ENCODE measurements at regions not wholly inside any gene's neighbourhood (a gene's known extent, or its start where the extent isn't known, plus 50 kb on each side); places are given as distances from the start of the nearest gene placed in this dataset.

DNA sequence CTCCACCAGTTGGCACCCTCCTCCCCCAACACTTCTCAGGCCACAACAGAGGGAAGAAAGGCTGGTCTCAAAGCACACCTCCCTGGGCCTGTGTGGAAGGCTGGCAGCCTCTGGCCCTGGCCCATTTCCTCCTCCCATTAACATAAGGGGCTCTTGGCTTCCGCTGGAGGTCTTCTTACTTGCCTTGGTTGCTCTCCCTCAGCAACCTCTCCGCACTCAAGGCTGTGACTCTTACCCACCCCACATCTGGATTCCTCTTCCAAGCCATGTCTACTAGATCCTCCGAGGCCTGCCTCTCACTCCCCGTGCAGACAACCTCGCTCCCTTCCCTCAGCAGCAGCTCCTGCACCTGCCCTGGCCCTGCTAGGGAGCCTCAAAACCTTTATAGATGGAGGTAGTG lies 76.7 kb upstream of the PRNP start:
- Mint-ChIP-seq H3K4me3 (no peak overlapping the region), H3K27ac (no peak overlapping the region), H3K9me3 (no peaks in the 10 kb centered on the region), H3K27me3 (peaks cover 18% of the 10 kb centered on the region), H3K4me1 (no peaks in the 10 kb centered on the region), H3K36me3 (ENCODE audit: low read depth) (no peaks in the 10 kb centered on the region)
- no peak for DNase-seq
- intact Hi-C loops (cut with micrococcal nuclease), result no loop called here

DNA sequence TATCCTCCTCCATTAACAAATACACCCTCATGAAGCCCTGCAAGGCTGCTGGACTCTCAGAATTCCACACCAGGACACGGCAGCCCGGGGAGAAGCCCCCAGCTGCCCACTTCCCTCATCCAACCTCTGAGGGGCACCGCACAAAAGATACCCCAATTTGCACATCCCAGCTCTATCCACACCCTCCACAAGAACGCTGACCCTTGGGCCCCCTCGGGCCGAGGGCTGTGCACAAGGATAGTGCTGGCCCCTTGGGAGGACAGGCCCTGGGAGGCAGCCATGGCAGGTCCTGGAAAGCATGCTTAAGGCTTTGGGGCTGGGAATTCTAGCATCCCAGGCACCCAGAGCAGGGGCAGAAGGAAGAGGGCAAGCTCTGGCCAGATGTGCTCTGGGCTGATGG lies 77.4 kb upstream of the PRNP start:
- DNase-seq, result no peak
- H3K36me3 Mint-ChIP-seq (ENCODE audit: low read depth), result no peaks in the 10 kb centered on the region
- H3K9me3 Mint-ChIP-seq, result no peaks in the 10 kb centered on the region
- no peaks in the 10 kb centered on the region for H3K4me1 Mint-ChIP-seq
- peaks cover 20% of the 10 kb centered on the region for H3K27me3 Mint-ChIP-seq
- intact Hi-C loops (cut with micrococcal nuclease), result no loop called here
- no peak overlapping the region for H3K27ac Mint-ChIP-seq
- no peak overlapping the region for H3K4me3 Mint-ChIP-seq

DNA sequence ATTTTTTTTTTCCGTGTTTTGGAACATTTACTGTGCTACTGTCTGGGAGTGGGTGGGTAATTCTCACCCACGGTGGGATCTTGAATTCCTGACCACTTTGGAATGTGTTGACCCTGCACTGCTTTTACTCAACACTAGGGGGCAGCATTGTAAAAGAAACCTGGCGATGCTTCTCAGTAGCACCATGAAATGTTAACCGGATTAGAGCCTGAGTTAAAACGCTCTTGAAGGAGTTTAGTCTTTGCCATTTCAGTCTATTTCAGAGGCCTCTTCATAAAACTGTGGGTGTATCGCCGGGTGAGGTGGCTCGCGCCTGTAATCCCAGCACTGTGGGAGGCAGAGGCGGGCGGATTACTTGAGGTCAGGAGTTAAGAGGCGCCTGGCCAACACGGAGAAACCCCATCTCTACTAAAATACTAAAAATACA lies 79.0 kb upstream of the PRNP start:
- peak; percentile 89 for DNase-seq
- Mint-ChIP-seq H3K36me3 (ENCODE audit: low read depth) (no peaks in the 10 kb centered on the region), H3K4me3 (no peak overlapping the region), H3K4me1 (no peaks in the 10 kb centered on the region), H3K27ac (no peak overlapping the region), H3K9me3 (no peaks in the 10 kb centered on the region), H3K27me3 (peaks cover 22% of the 10 kb centered on the region)
- intact Hi-C loops (cut with micrococcal nuclease), result loop anchor here (1.0 kb wide), 1 partner anchor 113 kb away; no protein-coding TSS in a partner anchor

DNA sequence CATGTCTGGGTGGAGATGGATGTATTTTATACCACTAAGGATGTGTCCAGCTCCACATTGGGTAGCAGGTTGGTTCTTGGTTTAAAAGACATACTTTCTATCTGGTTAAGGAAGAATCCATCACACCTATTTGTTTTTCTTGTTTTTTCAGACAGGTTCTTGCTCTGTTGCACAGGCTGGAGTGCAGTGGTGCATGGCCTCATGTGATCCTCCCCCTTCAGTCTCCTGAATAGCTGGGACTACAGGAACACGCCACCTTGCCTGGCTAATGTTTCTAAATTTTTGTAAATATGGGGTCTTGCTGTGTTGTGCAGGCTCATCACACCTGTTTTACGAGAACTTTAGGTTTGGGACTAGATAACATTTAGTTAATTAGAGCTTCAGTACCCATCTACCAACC lies 80.2 kb upstream of the PRNP start:
- no peak overlapping the region for H3K27ac Mint-ChIP-seq
- DNase-seq, result no peak
- no peaks in the 10 kb centered on the region for H3K36me3 Mint-ChIP-seq (ENCODE audit: low read depth)
- no peaks in the 10 kb centered on the region for H3K9me3 Mint-ChIP-seq
- H3K4me3 Mint-ChIP-seq, result no peak overlapping the region
- peaks cover 24% of the 10 kb centered on the region for H3K27me3 Mint-ChIP-seq
- intact Hi-C loops (cut with micrococcal nuclease), result no loop called here
- H3K4me1 Mint-ChIP-seq, result no peaks in the 10 kb centered on the region

DNA sequence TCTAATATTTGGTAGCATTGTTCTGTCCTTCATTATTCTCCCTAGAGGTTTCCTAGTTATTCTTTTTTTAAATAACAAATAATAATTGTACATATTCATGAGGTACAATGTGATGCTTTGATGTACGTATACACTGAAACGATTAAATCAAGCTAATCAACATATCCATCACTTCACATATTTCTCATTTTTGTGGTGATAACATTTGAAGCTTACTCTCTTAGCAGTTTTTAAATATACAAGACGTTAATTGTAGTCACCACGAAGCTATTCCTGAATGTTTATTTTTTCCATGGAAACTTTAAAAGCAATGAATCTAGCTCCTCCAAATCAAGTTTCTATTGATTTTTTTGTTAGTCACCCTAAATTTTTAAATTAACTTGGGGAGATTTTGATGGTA lies 81.1 kb upstream of the PRNP start:
- no peak overlapping the region for H3K4me3 Mint-ChIP-seq
- no peaks in the 10 kb centered on the region for H3K36me3 Mint-ChIP-seq (ENCODE audit: low read depth)
- no peaks in the 10 kb centered on the region for H3K4me1 Mint-ChIP-seq
- intact Hi-C loops (cut with micrococcal nuclease), result no loop called here
- no peaks in the 10 kb centered on the region for H3K9me3 Mint-ChIP-seq
- no peak for DNase-seq
- peaks cover 30% of the 10 kb centered on the region for H3K27me3 Mint-ChIP-seq
- no peak overlapping the region for H3K27ac Mint-ChIP-seq

DNA sequence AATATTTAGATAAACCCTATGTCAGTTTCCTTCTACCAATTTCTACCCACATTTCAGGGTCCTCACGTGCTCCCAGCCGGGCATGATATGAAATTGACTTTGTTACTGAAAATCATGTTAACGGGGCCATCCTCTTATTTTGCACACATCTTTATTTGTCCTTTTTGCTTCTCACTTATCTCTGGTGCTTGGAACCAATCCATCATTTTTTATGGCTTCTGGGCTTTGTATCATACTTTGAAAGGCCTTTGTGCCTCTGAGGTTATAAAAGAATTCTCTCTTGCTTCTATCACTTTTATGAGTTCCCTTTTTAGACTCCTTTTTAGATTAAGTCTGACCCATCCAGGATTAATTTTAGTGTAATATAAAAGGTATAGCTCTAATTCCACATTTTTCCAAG lies 81.7 kb upstream of the PRNP start:
- intact Hi-C loops (cut with micrococcal nuclease), result no loop called here
- no peaks in the 10 kb centered on the region for H3K9me3 Mint-ChIP-seq
- no peaks in the 10 kb centered on the region for H3K36me3 Mint-ChIP-seq (ENCODE audit: low read depth)
- H3K27ac Mint-ChIP-seq, result no peak overlapping the region
- H3K4me3 Mint-ChIP-seq, result no peak overlapping the region
- H3K27me3 Mint-ChIP-seq, result peaks cover 30% of the 10 kb centered on the region
- H3K4me1 Mint-ChIP-seq, result no peaks in the 10 kb centered on the region
- no peak for DNase-seq

DNA sequence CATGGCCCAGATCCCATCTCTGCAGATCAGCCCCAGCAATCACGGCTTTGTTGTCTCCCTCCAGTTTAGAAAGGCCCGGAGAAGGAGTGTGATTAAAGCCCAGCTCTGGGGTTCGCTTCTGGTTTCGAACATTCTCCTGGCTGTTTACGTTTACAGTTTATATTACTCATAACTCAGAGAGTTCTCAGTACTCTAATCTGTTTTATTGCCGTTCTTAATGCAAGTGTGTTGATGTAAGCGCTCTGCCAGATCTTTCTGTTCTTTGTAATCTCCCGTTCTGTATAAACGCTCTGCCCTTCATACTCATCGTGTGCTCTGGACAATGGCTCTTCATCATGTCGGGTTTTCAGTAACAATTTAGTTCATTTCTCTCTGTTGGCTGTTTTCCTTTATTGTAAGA lies 82.5 kb upstream of the PRNP start:
- H3K9me3 Mint-ChIP-seq, result no peaks in the 10 kb centered on the region
- no peak overlapping the region for H3K4me3 Mint-ChIP-seq
- H3K36me3 Mint-ChIP-seq (ENCODE audit: low read depth), result no peaks in the 10 kb centered on the region
- no peak for DNase-seq
- H3K27me3 Mint-ChIP-seq, result peaks cover 35% of the 10 kb centered on the region
- intact Hi-C loops (cut with micrococcal nuclease), result no loop called here
- no peaks in the 10 kb centered on the region for H3K4me1 Mint-ChIP-seq
- no peak overlapping the region for H3K27ac Mint-ChIP-seq

DNA sequence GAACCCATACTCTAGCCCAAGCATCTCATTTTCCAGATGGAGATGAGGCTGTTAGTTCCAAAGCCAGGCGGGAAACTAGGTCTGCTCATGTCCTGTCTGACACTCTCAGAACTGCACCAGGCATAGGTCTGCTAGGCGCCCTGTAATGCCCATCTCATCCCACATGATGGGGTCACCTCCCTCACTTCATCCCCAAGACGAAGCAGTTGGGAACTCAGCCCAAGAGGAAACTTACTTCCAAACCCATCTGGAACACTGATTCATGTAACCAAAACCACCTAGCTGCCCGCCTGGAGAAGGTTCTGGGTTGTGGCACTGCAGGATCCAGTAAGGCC lies 84.0 kb upstream of the PRNP start:
- H3K27me3 Mint-ChIP-seq, result peaks cover 42% of the 10 kb centered on the region

DNA sequence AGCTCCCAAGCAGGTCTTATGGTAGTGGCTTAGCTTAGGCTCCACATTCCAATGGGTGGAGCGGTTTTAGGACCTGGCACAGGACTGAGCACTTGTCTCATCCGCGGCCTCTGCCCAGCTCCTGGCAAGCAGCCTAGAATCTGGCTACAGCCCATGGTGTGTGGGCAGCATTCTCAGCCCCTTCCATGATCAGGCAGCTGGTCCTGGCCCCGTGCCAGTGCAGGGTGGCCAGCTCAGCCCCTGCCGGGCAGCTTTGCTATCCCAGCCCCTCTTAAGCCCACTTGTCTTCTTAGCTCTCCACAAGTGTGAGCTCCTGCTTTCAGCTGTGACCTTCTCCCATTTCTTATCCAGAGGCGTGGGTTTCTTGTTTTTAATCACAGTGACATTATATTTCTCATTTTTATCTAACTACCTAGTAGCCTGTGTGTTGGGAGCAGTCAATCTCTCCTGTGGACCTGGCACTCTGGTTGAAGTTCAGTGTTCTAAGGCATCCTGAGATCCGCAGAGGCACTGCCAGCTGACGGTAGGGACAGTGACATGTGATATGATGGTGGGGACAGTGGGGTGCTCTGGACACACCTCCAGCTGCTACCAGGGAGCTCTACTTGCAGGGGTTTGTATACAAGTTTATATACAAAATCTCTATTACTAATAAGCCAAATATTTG lies 84.5 kb upstream of the PRNP start:
- no peak overlapping the region for H3K27ac Mint-ChIP-seq
- intact Hi-C loops (cut with micrococcal nuclease), result no loop called here
- H3K9me3 Mint-ChIP-seq, result no peaks in the 10 kb centered on the region
- DNase-seq, result no peak
- no peaks in the 10 kb centered on the region for H3K36me3 Mint-ChIP-seq (ENCODE audit: low read depth)
- no peaks in the 10 kb centered on the region for H3K4me1 Mint-ChIP-seq
- peaks cover 45% of the 10 kb centered on the region for H3K27me3 Mint-ChIP-seq
- H3K4me3 Mint-ChIP-seq, result no peak overlapping the region

More for the DNA sequence above, 84.0 kb upstream of the PRNP start:
- Mint-ChIP-seq H3K4me1 (no peaks in the 10 kb centered on the region), H3K27ac (no peak overlapping the region), H3K36me3 (ENCODE audit: low read depth) (no peaks in the 10 kb centered on the region), H3K9me3 (no peaks in the 10 kb centered on the region), H3K4me3 (no peak overlapping the region)
- intact Hi-C loops (cut with micrococcal nuclease), result no loop called here
- DNase-seq, result no peak

DNA sequence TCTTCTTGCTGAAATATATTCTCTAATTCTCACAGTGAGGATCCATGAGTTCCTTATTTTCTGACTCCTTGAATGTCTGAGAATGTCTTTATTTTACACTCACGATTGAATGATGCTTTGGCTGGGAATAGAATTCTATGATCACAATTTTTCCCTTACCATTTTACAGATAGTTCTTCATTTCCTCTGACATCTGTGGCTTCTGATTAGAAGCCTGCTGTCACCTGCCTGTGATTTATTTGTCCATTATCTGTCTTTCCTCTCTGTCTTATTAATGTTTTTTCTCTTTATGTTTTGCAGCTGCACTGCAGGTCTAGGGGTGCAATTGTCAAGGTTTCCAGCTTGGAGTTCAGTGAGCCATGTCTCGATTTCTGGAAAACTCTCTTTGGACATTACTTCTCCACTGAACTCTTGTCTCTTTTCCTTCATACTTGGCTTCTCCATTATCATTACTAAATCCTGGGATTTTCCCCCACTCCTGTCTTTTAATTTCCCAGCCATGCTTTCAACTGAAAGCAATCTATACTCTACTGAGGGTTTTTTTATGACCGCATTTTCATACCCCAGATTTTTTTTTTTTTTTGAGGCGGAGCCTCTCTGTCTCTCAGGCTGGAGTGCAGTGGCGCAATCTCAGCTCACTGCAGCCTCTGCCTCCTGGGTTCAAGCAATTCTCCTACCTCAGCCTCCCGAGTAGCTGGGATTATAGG lies 85.8 kb upstream of the PRNP start:
- H3K4me1 Mint-ChIP-seq, result no peaks in the 10 kb centered on the region
- intact Hi-C loops (cut with micrococcal nuclease), result no loop called here
- H3K4me3 Mint-ChIP-seq, result no peak overlapping the region
- H3K27me3 Mint-ChIP-seq, result peaks cover 47% of the 10 kb centered on the region
- no peak overlapping the region for H3K27ac Mint-ChIP-seq
- DNase-seq, result no peak
- H3K9me3 Mint-ChIP-seq, result no peaks in the 10 kb centered on the region
- no peaks in the 10 kb centered on the region for H3K36me3 Mint-ChIP-seq (ENCODE audit: low read depth)

DNA sequence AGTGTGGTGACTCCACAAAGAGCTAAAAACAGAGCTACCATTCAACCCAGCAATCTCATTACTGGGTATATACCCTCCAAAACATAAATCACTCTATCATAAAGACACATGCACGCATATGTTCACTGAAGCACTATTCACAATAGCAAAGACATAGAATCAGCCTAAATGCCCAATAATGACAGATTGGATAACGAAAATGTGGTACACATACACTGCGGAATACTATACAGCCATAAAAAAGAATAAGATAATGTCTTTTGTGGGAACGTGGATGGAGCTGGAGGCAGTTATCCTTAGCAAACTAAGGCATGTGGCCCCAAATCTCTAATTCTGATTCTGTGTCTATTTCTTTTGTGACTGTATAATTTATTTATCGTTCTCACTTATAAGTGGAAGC lies 89.0 kb upstream of the PRNP start:
- H3K4me3 Mint-ChIP-seq, result no peak overlapping the region
- intact Hi-C loops (cut with micrococcal nuclease), result no loop called here
- H3K27me3 Mint-ChIP-seq, result peaks cover 47% of the 10 kb centered on the region
- no peak overlapping the region for H3K27ac Mint-ChIP-seq
- H3K36me3 Mint-ChIP-seq (ENCODE audit: low read depth), result no peaks in the 10 kb centered on the region
- DNase-seq, result no peak
- H3K9me3 Mint-ChIP-seq, result no peaks in the 10 kb centered on the region
- peaks cover 4% of the 10 kb centered on the region for H3K4me1 Mint-ChIP-seq

DNA sequence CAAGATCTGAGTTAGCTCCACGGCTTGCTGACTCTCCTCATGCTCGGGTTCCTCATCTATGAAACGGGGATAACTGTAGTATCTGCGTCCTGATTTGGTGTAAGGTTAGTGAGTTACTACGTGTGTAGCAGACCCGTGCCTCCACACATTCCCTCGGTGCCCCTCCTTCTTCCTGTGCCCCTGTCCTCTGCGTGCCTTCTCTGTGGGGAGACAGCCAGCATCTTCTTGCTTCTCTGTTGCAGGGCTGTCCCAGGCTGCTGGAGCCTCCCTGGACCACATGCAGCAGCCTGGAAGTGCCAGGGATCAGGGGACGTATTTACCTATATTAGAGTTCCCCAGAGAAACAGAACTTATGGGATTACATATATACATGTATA lies 93.1 kb upstream of the PRNP start:
- H3K9me3 Mint-ChIP-seq, result no peaks in the 10 kb centered on the region
- peaks cover 38% of the 10 kb centered on the region for H3K27me3 Mint-ChIP-seq
- intact Hi-C loops (cut with micrococcal nuclease), result loop anchor here (2.0 kb wide), 1 partner anchor 484 kb away; no protein-coding TSS in a partner anchor
- peaks cover 4% of the 10 kb centered on the region for H3K4me1 Mint-ChIP-seq
- no peaks in the 10 kb centered on the region for H3K36me3 Mint-ChIP-seq (ENCODE audit: low read depth)
- no peak overlapping the region for H3K27ac Mint-ChIP-seq
- DNase-seq, result no peak
- peak overlapping the region; percentile 67 for H3K4me3 Mint-ChIP-seq

DNA sequence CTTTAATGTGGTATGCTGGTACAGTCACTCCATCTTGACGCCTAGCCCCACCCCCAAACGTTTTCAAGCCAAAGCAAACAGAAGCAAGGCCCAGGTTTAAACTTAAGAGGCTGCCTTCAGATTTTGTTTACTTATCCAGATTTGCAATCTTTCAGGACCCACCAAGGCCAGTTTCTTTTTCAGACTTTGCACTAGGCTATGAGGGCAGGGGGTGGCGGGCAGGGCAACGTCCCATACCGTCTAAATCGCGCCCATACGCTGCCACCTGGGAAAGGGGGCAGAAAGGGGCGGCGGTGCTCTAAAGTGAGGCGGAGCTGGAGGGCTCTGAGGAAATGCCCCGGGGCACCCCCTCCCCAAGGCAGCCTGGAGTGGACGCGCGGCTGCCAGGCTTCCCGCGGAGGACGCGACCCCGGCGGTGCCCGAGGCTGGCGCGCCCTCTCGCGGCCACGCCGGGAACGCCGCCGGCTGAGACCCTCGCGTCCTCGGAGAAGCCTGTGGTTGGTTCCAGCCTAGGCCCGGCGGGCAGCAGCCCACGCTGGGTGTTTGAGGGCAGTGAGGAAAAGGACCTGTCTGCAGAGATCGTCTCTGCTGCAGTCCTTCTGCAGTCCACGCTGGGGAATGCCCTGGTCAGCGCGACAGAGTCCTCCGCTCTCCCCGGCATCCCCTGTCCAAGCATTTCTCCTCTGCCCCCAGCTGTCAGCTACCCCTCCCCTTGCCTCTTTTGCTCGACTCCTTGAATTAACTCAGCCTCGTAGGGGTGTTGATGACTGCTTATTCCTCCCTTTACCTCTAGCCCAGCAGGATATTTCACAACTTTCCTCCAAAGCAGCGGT lies 93.7 kb upstream of the PRNP start:
- Mint-ChIP-seq H3K27ac (no peak overlapping the region), H3K9me3 (no peaks in the 10 kb centered on the region), H3K27me3 (peaks cover 34% of the 10 kb centered on the region), H3K4me1 (peaks cover 4% of the 10 kb centered on the region), H3K4me3 (peak overlapping the region; percentile 67), H3K36me3 (ENCODE audit: low read depth) (no peaks in the 10 kb centered on the region)
- intact Hi-C loops (cut with micrococcal nuclease), result loop anchor here (2.0 kb wide), 1 partner anchor 484 kb away; no protein-coding TSS in a partner anchor
- DNase-seq, result peak; percentile 88

DNA sequence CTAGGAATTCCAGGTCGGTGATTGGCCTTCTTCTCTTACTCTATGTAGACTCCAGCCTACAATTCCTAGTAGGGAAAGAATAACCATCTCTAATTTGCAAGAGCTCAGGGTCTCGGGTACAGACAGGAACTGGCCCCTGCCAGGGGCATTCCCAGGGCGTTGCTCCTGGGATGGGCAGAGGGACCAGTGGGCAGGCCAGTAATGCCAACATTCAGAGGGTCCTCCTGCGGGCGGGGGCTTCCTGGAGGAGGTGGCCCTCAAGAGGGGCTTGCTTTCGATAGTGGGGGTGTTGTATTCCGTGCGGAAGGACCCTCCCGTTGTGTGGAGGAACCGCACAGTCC lies 94.3 kb upstream of the PRNP start:
- no peak for DNase-seq
- H3K9me3 Mint-ChIP-seq, result no peaks in the 10 kb centered on the region
- H3K27ac Mint-ChIP-seq, result no peak overlapping the region
- intact Hi-C loops (cut with micrococcal nuclease), result loop anchor here (2.0 kb wide), 1 partner anchor 483 kb away; no protein-coding TSS in a partner anchor
- H3K4me1 Mint-ChIP-seq, result peaks cover 4% of the 10 kb centered on the region
- H3K4me3 Mint-ChIP-seq, result peak overlapping the region; percentile 65
- peaks cover 29% of the 10 kb centered on the region for H3K27me3 Mint-ChIP-seq
- H3K36me3 Mint-ChIP-seq (ENCODE audit: low read depth), result no peaks in the 10 kb centered on the region

Measured in activated CD4-positive, alpha-beta T cell treated with anti-CD3 and anti-CD28 coated beads, Interleukin-2, amount 10 ng/mL, durations not matched to agents 24 days and 14 days (primary cell).